ENCODE measurements at regions not wholly inside any gene's neighbourhood (a gene's known extent, or its start where the extent isn't known, plus 50 kb on each side); places are given as distances from the start of the nearest gene placed in this dataset.

GRCh38 chr6:119781365-119781764, 431.8 kb upstream of the MAN1A1 start:
- peak; percentile 23 for DNase-seq (ENCODE audit: low read depth, low spot score)
- no peak for TF ChIP-seq CTCF (IDR thresholded peaks at IDR 0.05; ENCODE audit: low read depth, low read length)
- no peak overlapping the region for H3K4me3 ChIP-seq (ENCODE audit: low read depth, low read length)
- in situ Hi-C loops (cut with HindIII; ENCODE audit: low sequenced_read_pairs), result no loop called here

GRCh38 chr6:119768201-119768600, 418.6 kb upstream of the MAN1A1 start:
- no peak for DNase-seq (ENCODE audit: low read depth, low spot score)
- TF ChIP-seq CTCF (IDR thresholded peaks at IDR 0.05; ENCODE audit: low read depth, low read length), result no peak
- in situ Hi-C loops (cut with HindIII; ENCODE audit: low sequenced_read_pairs), result no loop called here
- H3K4me3 ChIP-seq (ENCODE audit: low read depth, low read length), result no peak overlapping the region

- in situ Hi-C loops (cut with HindIII; ENCODE audit: low sequenced_read_pairs), result no loop called here
- TF ChIP-seq CTCF (IDR thresholded peaks at IDR 0.05; ENCODE audit: low read depth, low read length), result no peak
- no peak overlapping the region for H3K4me3 ChIP-seq (ENCODE audit: low read depth, low read length)
- DNase-seq (ENCODE audit: low read depth, low spot score), result no peak
Measured at GRCh38 chr6:119764927-119765681, 415.5 kb upstream of the MAN1A1 start.

GRCh38 chr6:119760046-119760445, 410.5 kb upstream of the MAN1A1 start:
- in situ Hi-C loops (cut with HindIII; ENCODE audit: low sequenced_read_pairs), result no loop called here
- no peak for TF ChIP-seq CTCF (IDR thresholded peaks at IDR 0.05; ENCODE audit: low read depth, low read length)
- no peak for DNase-seq (ENCODE audit: low read depth, low spot score)
- H3K4me3 ChIP-seq (ENCODE audit: low read depth, low read length), result no peak overlapping the region

- TF ChIP-seq CTCF (IDR thresholded peaks at IDR 0.05; ENCODE audit: low read depth, low read length), result no peak
- no peak overlapping the region for H3K4me3 ChIP-seq (ENCODE audit: low read depth, low read length)
- DNase-seq (ENCODE audit: low read depth, low spot score), result no peak
- in situ Hi-C loops (cut with HindIII; ENCODE audit: low sequenced_read_pairs), result no loop called here
Measured at GRCh38 chr6:119758385-119758784, 408.8 kb upstream of the MAN1A1 start.

- no peak for TF ChIP-seq CTCF (IDR thresholded peaks at IDR 0.05; ENCODE audit: low read depth, low read length)
- no peak overlapping the region for H3K4me3 ChIP-seq (ENCODE audit: low read depth, low read length)
- in situ Hi-C loops (cut with HindIII; ENCODE audit: low sequenced_read_pairs), result no loop called here
- DNase-seq (ENCODE audit: low read depth, low spot score), result no peak
Measured at GRCh38 chr6:119757467-119757866, 407.9 kb upstream of the MAN1A1 start.

Data from astrocyte of the spinal cord (primary cell).